ENCODE measurements at regions not wholly inside any gene's neighbourhood (a gene's known extent, or its start where the extent isn't known, plus 50 kb on each side); places are given as distances from the start of the nearest gene placed in this dataset.

DNA sequence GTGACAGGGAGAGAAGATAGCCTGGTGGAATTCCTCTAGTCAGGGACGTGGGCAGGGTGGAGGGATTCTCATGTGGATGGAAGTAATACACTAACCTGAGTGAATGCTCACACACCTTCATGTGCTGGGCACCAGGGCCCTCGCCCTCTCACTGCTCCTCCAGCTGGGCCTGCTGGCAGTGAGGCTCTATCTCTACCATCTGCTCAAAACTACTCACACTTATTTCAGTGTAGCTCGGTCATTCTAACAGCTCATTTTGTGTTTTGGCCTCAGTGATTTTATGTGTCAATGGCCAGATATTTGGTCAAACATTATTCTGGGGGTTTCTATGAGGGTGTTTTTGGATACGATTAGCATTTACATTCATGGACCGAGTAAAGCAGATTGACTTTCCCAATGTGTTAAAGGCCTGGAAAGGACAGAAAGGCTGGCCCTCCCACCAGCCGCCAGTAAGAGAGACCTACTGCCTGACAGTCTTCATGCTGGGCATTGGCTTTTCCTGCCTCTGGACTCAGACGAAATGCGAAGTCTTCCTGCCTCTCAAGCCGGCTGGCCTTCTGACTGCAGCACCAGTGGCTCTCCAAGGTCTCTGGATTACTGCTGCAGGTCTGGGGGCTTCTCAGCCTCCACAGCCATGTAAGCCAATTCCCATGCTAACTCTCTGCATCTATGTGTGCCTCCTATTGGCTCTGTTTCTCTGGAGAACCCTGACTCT lies 335.4 kb downstream of the CXCL12 start:
- H3K9me3 ChIP-seq (ENCODE audit: severe bottlenecking), result no peaks in the 10 kb centered on the region
- peaks cover 3% of the 10 kb centered on the region for H3K4me1 ChIP-seq (ENCODE audit: insufficient read depth, poor library complexity, severe bottlenecking)
- H3K4me3 ChIP-seq (ENCODE audit: severe bottlenecking), result no peak overlapping the region
- no peak overlapping the region for H3K27ac ChIP-seq (ENCODE audit: poor library complexity, severe bottlenecking)
- no peaks in the 10 kb centered on the region for H3K36me3 ChIP-seq (ENCODE audit: low read depth)
- no peaks in the 10 kb centered on the region for H3K27me3 ChIP-seq (ENCODE audit: insufficient read depth, poor library complexity, severe bottlenecking)
- ATAC-seq (ENCODE audit: low read depth) (no peak), DNase-seq (ENCODE audit: low spot score) (no peak)
- TF ChIP-seq, protein P1, sequence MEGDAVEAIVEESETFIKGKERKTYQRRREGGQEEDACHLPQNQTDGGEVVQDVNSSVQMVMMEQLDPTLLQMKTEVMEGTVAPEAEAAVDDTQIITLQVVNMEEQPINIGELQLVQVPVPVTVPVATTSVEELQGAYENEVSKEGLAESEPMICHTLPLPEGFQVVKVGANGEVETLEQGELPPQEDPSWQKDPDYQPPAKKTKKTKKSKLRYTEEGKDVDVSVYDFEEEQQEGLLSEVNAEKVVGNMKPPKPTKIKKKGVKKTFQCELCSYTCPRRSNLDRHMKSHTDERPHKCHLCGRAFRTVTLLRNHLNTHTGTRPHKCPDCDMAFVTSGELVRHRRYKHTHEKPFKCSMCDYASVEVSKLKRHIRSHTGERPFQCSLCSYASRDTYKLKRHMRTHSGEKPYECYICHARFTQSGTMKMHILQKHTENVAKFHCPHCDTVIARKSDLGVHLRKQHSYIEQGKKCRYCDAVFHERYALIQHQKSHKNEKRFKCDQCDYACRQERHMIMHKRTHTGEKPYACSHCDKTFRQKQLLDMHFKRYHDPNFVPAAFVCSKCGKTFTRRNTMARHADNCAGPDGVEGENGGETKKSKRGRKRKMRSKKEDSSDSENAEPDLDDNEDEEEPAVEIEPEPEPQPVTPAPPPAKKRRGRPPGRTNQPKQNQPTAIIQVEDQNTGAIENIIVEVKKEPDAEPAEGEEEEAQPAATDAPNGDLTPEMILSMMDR (IDR thresholded peaks at IDR 0.05; ENCODE audit: poor library complexity, severe bottlenecking), result no peak

DNA sequence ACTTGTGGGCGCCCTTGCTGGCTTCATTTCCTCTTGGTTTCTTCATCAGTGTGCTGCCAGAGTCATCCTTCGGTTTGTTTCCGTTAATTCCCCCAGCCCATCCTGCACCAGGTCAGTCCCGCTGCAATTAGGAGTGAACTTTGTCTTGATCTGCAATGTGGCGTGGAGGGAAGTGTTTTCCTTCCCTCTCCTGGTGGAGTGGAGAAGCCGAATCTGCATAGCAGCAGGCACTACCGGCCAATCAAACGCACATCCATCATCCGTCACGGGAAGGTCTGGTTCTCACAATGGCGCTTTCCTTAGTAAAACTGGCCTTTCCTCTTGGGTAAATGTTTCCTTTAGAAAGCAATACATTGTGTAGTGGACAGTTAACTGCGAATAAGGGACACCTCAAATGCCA lies 337.5 kb downstream of the CXCL12 start:
- TF ChIP-seq, protein P1 (IDR thresholded peaks at IDR 0.05; ENCODE audit: poor library complexity, severe bottlenecking), result no peak
- DNase-seq (ENCODE audit: low spot score) (no peak), ATAC-seq (ENCODE audit: low read depth) (no peak)
- Histone ChIP-seq H3K27ac (ENCODE audit: poor library complexity, severe bottlenecking) (no peak overlapping the region), H3K4me3 (ENCODE audit: severe bottlenecking) (no peak overlapping the region), H3K36me3 (ENCODE audit: low read depth) (no peaks in the 10 kb centered on the region), H3K27me3 (ENCODE audit: insufficient read depth, poor library complexity, severe bottlenecking) (no peaks in the 10 kb centered on the region), H3K9me3 (ENCODE audit: severe bottlenecking) (no peaks in the 10 kb centered on the region), H3K4me1 (ENCODE audit: insufficient read depth, poor library complexity, severe bottlenecking) (peaks cover 3% of the 10 kb centered on the region)

DNA sequence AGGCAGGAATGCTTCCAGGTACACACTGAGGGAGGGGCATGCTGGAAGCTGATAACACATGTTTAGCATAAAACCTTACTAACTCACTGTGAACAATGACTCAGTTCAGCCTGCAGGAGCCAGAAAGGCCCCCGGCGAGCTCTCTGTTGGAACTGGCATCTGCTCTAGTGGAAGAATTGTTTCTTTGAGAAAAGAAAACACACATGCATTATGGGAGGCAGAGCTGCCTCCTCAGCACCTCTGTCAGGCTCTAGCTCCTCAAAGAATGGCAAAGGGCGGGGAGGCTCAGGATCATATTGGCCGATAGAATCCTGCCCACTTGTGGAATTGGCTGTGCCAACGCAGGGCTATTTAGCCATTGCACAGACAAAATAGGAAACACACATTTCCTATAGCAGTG lies 338.3 kb downstream of the CXCL12 start:
- H3K27ac ChIP-seq (ENCODE audit: poor library complexity, severe bottlenecking), result no peak overlapping the region
- ATAC-seq (ENCODE audit: low read depth) (peak; percentile 78), DNase-seq (ENCODE audit: low spot score) (no peak)
- TF ChIP-seq, protein P1 (IDR thresholded peaks at IDR 0.05; ENCODE audit: poor library complexity, severe bottlenecking), result peak; percentile 27
- no peaks in the 10 kb centered on the region for H3K9me3 ChIP-seq (ENCODE audit: severe bottlenecking)
- no peaks in the 10 kb centered on the region for H3K27me3 ChIP-seq (ENCODE audit: insufficient read depth, poor library complexity, severe bottlenecking)
- no peak overlapping the region for H3K4me3 ChIP-seq (ENCODE audit: severe bottlenecking)
- no peaks in the 10 kb centered on the region for H3K36me3 ChIP-seq (ENCODE audit: low read depth)
- peaks cover 3% of the 10 kb centered on the region for H3K4me1 ChIP-seq (ENCODE audit: insufficient read depth, poor library complexity, severe bottlenecking)

DNA sequence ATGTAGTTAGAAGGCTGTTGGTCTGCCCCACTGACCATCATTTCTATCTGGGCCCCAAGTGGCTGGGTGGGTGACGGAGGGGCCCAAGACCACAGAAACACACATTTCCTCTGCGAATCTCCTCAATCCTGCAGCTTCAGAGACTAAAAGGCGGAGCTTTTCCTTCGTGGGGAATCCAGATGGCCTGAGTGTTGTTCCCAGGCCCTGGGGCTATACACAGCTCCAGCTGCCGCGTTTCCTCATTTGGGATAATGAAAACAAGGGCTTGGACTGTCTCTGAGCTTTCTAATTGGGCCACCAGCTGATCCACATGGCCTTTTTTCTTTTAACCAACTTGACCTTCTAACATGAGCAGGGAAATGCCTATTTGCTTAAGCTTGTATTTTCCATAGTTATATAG lies 339.9 kb downstream of the CXCL12 start:
- no peaks in the 10 kb centered on the region for H3K27me3 ChIP-seq (ENCODE audit: insufficient read depth, poor library complexity, severe bottlenecking)
- H3K4me1 ChIP-seq (ENCODE audit: insufficient read depth, poor library complexity, severe bottlenecking), result no peaks in the 10 kb centered on the region
- no peaks in the 10 kb centered on the region for H3K9me3 ChIP-seq (ENCODE audit: severe bottlenecking)
- H3K36me3 ChIP-seq (ENCODE audit: low read depth), result no peaks in the 10 kb centered on the region
- ATAC-seq (ENCODE audit: low read depth) (no peak), DNase-seq (ENCODE audit: low spot score) (no peak)
- H3K4me3 ChIP-seq (ENCODE audit: severe bottlenecking), result no peak overlapping the region
- no peak overlapping the region for H3K27ac ChIP-seq (ENCODE audit: poor library complexity, severe bottlenecking)
- TF ChIP-seq, protein P1 (IDR thresholded peaks at IDR 0.05; ENCODE audit: poor library complexity, severe bottlenecking), result no peak

DNA sequence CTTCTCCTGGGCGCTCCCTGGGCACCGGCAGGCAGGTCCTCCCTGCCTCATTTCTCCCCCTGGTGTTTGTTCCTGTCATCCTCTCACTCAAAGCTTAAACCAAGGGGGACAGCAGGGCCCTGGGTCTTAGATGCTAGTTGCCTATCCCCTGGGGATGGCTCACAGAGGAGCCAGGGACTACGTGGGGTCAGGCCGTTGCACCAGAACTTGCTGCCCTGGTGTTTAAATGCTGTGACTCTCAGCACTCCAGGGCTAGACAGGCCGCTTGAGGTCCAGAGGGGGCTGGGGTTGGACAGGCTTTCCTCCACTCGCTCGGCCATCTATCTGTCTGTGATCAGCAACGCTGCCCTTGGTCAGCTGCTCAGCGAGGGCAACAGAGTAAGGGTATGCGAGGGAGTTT lies 340.3 kb downstream of the CXCL12 start:
- Histone ChIP-seq H3K4me1 (ENCODE audit: insufficient read depth, poor library complexity, severe bottlenecking) (no peaks in the 10 kb centered on the region), H3K36me3 (ENCODE audit: low read depth) (no peaks in the 10 kb centered on the region), H3K27ac (ENCODE audit: poor library complexity, severe bottlenecking) (no peak overlapping the region), H3K9me3 (ENCODE audit: severe bottlenecking) (no peaks in the 10 kb centered on the region), H3K27me3 (ENCODE audit: insufficient read depth, poor library complexity, severe bottlenecking) (no peaks in the 10 kb centered on the region), H3K4me3 (ENCODE audit: severe bottlenecking) (no peak overlapping the region)
- DNase-seq (ENCODE audit: low spot score) (no peak), ATAC-seq (ENCODE audit: low read depth) (no peak)
- TF ChIP-seq, protein P1 (IDR thresholded peaks at IDR 0.05; ENCODE audit: poor library complexity, severe bottlenecking), result no peak

Data from RWPE2 (cell line).